DMS153 (cell line): ENCODE measurements at regions not wholly inside any gene's neighbourhood (a gene's known extent, or its start where the extent isn't known, plus 50 kb on each side); places are given as distances from the start of the nearest gene placed in this dataset.

Source experiments
- DNase-seq: peaks from one replicate; lab custom pipeline; 2025; lab: John Stamatoyannopoulos, UW

DNA sequence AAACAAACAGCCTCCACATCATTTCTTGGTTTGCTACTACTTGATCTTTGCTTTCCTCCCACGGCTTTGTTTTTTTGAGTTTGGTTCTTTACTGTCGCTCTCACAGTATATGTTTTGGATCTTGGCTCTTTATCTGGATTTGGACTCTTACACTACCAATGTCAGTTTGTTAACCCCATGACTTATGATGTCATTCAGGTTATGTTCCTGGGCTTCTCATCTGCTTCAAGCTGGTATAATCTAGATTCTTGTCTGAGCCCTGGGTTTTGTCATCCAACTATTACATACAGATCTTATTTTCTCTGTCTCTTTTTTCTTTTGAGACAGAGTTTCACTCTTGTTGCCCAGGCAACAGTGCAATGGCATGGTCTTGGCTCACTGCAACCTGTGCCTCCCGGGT lies 482.9 kb upstream of the TEX13C start:
- no peak for DNase-seq

DNA sequence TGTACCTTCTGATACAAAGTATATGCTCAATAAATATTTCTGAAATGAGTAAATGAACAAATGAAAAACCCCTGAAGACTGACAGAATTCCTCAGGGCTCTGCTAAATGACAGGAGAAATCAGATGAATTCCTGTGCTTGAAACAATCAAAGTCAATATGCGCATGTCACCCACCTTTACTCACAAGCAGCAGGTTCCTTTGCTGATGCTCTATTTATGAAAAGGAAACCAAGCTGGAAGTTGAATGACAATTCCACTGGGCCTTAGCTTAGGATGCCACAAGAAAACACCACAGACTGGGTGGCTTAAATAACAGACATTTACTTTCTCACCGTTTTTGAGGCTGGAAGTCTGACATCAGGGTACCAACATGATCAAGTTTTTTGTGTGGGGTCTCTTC lies 477.5 kb upstream of the TEX13C start:
- DNase-seq = no peak

DNA sequence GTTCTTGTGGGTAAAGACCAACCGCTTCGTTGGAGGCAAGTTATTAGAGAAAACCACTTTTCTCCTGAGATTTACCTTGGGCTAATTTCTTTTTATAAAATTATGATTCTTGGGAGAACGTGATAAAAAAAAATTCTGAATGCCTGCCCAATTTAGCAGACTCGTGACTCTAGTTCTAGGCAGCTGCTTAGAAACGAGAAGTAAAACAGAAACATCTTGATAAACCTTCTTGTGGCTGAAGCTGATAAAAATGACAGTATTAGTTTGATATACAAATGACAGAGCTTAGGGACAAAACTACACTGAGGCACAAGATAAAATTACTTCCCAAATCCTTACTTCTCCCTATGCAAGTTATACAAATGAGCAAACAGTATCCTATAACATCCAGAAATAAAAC lies 458.9 kb upstream of the TEX13C start:
- DNase-seq = no peak

DNA sequence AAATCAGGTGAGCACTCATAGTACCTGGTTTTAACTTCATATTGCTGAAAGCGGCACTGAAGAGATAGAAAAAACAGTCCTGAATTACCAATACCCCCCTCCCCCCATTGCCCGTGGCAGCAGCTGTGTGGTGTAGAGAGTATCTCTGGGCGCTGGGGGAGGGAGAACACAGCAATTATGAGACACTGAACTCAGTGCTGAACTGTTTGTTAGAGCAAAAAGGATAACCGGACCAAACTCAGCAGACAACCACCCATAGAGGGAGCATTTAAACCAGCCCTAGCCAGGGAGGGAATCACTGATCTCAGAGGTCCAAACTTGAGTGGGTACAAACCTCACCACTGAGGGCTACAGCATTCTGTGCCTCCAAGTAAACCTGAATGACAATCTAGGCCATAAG lies 457.4 kb upstream of the TEX13C start:
- no peak for DNase-seq

DNA sequence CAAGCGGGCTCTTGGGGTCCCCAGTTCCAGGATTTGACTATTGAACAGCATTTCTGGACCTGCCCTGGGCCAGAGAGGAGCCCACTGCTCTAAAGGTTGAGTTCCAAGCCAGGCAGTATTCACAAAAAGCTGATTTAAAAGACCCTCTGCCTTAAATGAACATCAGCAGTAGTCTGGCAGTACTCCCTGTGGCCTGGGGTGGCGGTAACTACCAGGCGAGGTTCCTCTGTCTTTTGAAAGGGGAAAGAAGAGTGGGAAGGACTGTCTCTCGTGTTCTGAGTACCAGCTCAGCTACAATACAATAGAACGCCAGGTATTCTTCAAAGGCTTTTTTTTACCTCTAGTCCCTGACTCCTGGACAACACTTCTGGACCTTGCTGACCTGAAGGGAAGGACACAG lies 456.4 kb upstream of the TEX13C start:
- DNase-seq = no peak

DNA sequence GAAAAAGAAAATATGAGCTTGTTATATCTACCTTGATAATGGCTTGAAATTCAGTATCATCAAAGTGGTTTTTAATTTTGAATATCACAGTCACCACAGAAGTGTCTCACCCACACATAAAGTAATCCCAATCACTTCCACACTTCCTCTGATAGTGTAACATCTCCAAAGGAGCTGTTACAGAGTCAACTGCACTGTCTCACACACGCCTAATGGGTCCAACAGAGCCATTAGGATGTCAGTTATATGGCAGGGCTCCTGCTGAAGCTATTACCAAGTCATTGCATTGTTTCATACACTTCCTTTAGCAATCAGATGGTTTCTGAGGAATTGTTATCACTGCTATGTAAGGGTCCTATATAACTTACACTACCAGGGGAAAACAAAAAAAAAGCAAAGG lies 432.1 kb upstream of the TEX13C start:
- DNase-seq = no peak

DNA sequence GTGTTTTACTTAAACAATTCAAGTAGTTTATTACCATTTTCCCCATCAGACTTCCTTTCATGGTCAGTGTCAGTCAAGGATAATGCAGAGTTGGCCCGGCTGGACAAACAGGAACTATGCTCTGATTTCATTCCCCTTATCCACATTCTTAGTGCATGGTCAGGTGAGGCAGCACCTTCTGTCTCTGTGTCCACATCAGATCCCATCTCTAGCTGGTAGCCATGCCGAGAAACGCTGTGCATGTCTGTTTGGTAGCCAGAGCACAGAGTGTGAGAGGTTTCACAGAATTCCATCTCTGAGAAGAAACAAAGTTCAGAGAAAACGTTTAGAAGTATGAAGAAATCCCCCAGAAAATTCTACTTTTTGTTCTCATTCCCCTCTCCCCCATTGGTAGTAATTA lies 423.7 kb upstream of the TEX13C start:
- DNase-seq = no peak

DNA sequence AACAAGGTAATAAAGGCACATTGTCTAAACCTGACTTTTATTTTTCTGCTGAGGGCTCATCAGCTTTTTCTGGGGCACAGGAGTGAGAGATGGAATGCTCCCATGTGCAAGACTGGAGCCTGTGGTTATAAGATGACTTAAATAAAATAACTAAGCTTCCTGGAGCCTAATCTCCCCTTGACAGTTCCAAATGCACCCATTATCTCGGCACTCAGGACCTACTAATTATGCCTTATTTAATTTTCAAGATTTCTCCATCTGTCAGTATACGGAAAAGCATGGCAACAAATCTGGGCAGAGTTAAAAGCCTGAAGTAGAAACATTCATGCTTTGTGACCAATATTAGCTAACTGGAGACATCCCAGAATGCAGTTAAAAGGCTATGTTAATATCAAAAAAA lies 416.7 kb upstream of the TEX13C start:
- no peak for DNase-seq

DNA sequence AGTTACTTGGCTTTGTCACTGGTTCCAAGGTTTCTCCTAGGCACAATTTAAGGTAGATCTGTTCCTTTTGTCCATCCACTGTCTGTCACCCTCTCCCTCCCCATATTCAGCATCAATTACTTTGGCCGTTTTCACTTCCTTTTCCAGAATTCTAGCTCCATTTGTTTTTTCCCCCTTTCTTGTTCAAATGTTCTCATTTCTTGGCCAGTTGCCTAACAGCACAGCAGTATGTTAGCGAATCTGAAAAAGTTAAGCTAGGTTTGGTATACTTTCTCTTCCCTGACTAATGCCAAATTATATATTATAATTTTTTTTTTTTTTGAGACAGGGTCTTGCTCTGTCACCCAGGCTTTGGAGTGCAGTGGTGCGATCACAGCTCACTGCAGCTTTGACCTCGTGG lies 409.1 kb upstream of the TEX13C start:
- DNase-seq = no peak

DNA sequence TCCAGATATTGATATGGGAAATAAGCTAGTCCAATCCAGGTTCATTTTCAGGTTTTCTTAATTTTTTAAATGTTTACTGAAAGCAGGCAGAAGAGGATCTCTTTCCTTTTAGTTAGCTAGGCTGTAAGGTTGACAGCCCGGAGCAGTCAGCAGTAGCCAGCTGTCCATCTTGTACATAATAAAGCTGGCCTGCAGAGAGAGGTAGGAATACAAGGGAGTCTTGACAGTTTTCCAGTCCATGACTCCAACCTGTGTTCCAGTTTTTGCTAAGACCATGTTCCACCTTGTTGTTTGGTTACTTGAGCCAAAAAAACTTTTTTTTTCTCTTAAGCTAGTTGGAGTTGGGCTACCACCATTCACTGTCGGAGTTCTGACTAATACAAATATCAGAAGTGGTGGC lies 402.7 kb upstream of the TEX13C start:
- no peak for DNase-seq

DNA sequence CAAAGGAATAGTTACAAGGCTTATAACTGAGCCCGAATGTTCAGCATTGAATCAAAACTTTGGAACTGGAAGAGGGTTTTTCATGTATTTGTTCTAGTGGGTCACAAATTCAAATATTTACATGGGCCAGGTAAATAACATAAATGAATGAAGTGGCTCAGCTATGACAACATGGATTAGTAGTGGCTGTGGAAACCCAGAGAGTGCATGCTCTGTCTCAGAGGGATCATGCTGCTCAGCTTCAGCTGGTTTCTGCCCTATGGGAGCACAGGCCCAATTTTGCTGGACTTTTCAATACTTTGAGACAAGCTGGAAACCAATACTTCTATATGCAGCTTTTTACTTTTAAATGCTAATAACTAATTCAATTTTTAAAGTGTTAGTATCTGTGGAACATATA lies 394.0 kb upstream of the TEX13C start:
- peak; percentile 43 for DNase-seq

DNA sequence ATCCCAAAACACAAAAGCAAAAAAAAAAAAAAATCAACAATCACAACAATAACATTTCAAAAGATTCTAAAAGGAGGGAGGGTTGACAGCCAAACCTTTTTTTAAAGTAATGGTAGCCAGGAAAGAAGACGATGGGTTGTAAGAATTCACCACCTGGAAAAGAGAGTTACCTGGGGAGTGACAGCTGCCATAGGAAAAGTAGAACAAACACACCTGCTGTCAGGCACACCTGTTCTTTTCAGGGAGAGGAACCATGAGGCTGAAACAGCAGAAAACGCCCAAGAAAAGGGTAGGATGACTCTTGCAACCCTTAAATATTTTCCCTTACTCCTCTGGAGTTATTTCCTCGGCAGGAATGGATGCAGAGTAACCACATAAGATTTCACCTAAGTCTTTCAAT lies 388.4 kb upstream of the TEX13C start:
- peak; percentile 50 for DNase-seq

DNA sequence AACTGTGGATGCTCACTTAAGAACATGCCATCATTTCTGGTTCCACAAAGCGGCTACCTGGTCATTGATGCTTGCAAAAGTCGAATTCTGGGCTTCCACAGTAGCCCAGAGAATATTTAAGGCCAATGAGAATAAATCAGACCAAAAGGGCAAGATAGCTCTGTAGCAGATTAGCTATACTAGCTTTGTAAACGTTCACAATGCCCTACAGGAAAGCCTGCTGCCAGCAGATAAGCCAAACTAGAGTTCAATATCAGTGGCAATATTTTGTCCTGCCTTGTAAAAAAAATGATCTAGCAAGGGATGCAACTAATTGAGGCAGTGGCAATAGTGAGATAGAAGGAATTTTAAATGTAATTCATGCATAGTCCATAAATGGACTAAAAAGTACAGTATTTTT lies 387.7 kb upstream of the TEX13C start:
- no peak for DNase-seq

DNA sequence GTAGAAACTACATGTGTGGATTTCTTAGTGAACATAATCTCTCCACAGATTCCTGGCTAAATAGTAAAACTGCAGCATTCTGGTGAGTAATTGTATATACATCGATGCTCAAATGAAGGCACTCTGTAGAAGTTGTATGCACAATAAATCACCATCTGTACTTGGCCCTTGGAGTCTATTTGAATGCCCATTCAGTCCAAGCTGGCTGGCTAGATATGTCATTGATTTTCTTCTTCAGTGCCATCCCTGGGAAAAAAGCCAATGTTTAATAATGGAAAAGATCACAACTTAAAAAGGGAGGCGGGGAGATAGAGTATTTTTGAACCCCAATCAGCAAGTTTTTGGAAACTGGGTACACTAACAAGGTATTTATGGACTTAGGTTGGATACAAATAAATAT lies 381.0 kb upstream of the TEX13C start:
- no peak for DNase-seq

DNA sequence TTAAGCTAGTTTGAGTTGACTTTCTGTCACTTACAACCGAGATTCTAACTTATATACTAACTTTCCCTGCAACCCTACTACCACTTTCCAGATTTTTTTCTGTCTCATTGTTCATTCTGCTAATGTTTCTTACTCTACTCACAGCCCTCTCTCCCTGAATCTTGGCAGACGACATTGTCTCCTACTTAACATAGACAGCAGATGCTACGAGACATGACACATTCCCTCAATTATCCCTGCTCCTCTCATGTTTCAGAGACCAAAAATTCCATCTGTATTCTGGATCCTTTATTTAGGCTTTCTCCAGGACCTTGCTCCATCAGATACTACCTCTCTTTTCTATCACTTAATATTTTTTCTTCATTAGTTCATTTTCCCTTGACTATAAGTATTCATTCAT lies 379.1 kb upstream of the TEX13C start:
- no peak for DNase-seq

DNA sequence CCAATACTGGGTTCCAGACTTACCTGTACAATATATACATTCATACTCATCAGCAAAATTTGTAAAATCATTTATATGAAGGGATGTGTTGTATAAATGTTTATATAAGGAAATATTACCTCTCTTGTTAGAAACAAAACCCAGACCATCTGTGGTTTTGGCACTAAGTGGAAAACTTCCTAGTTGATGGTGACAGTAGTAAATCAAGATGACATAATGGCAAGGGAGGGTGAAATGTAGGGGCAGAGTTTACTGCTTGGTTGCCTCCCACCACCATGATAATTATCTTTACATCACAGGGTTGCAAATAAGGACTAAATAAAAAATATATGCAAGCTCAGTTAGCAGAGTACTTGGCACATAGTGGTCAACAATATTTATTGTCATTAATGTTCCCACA lies 365.3 kb upstream of the TEX13C start:
- no peak for DNase-seq

DNA sequence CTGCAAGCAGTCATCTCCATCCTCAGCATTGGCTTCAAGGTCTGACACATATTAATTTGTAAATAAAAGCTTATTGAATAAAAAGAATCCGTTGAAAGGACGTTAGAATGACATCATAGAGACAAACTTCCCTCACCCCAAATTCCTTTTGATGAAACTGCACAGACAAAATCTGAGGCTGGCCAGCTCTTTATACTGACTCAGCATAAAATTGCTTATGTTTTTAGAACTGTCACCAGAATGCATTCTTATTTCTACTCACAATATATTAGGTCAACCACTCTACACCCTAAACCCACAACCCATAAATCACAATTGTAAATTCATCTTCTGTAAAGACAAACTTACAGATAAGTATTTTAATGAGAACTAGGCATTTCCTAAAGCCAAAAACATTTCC lies 359.2 kb upstream of the TEX13C start:
- DNase-seq = no peak

DNA sequence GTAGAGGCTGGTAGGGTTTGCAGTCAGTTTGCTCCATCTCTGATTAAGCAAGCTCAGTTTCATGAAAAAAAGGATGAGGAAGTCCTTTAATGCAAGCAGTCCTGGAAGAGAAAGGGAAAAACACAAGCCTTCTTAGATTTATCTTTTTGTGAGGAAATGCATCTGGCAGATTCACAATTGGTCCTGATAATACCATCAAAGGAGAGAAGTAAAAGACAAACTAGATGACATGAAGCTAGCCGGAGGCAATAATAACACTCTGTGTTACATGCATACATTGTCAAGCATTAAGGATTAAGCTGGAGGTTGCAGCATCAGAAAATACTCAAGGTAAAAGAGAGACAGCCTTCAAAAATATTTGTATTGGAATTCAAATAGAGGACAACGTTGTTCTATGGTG lies 356.0 kb upstream of the TEX13C start, which contains the start of gene TENM1:
TSS of gene TENM1 (minus strand) at position 101 of the 400 bp plus-strand sequence.
- no peak for DNase-seq

DNA sequence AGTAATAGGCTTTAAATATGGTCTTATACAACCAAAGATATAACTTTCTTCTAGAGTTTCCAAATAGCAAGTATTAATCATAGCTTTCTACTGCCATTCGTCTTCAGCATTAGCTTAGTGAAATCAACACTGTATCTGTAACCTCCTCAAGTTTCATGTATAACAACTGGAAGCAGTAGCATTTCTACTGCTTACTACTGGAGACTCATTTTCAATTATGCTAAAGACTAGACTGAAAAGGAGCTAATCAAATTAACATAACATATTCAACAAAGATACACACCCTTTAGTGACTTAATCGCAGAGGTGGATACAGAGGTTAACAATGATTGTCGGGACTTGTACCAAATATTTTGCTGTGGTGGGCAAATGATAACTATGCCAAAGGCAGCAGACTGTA lies 344.2 kb upstream of the TEX13C start:
- DNase-seq = no peak

DNA sequence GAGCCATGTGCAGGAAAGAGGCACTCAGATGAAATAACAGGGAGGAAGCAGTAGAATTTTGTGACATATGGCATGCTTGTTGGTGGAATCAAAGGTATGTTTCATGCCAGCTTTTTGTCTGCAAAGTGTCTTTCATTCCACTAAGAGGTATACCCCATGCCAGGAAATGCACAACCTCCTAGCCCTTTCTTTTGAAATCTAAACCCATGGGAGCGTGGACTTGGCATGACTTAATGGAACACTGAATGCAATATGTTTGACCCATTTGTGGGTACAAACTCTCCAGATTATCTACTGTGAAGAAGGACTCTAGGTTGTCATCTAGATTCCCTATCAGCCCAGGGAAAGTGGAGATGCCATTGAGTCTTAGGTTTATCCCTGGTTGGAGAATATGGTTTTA lies 338.3 kb upstream of the TEX13C start:
- DNase-seq = no peak

DNA sequence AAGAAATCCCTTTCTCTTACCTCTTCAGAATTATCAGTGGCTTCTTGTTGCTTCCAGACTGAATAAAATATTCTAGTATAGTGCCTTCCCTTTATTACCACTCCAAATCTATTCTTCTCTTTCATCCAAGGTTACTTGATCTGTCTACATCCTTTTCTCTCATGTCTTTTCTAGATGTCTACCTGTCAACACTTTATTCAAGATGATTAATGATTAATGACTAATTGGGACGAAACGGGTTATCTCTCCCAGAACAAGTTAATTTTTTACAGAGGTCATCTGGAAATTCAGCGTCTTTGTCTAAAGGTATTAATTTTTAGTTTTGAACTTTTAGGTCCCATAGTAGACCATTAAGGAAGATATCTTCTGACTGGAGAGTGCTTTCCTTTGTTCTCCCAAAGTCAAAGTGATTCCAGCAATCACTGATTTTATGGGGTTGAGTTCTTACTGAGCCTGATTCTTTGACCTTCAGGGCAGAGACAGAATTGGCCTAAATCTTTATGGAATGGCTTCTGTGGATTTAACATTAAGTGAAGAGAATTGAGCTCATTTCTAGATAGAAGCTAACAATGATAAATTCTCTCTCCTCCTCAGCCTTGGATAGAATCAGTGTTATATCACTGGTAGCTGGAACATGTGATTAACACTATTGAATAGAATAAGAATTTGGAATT lies 335.4 kb upstream of the TEX13C start:
- no peak for DNase-seq

DNA sequence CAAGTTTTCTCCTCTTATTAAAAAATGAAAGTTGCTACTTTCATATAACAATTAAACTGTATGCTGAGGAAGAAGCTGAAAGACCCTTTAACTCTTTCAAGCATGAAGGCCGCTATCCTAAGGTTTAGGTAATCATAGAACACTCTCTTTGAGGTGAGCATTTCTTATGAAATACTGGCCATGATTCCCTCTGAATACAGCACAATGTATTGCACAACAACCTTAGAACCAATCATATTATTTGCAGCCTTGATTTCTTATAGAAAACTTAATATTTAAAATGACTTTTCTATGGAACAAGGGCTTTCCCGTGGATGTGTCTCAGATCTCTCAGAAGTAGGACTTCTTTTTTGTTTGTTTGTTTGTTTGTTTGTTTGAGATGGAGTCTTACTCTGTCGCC lies 333.4 kb upstream of the TEX13C start:
- no peak for DNase-seq

DNA sequence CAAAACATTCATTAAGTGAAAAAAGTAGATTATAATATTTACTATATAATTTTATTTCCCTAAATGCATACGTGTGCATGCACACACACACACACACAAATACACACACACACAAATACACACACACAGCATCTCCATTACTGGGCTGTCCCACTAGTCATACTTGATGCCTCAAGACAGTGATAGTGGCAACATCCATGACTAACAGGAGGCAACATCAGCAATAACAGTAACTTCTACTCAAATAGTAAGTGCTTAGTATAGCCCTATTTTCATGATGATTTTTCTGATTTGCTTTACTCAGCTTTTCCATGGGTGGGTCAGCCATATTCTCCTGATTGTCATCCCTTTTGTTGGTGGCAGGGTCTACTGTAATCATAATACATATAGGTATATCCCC lies 325.9 kb upstream of the TEX13C start:
- DNase-seq = no peak

DNA sequence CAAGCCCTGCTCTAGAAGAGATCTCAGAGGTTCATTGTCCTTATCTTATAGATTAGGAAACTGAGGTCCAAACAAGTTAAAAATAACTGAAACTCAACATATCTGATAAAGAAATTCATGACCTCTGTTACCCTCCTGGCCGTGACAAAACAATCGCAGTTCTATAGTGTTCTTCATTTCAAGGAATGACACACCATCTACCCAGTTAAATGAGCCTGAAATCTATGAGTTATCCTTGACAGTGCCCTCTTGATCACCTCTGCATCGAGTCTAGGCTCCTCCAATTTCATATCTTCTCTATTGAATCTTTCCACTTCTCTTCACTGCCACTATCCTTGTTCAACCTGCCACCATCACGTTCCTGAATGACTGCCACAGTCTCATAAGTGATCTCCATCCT lies 325.3 kb upstream of the TEX13C start:
- no peak for DNase-seq
